Prostate gland (tissue), 2 donors: ENCODE measurements at regions not wholly inside any gene's neighbourhood (a gene's known extent, or its start where the extent isn't known, plus 50 kb on each side); places are given as distances from the start of the nearest gene placed in this dataset.

Source experiments
- CTCF ChIP-seq, 4 experiments: fragments of 200-600 bp in 2 of 4; fragments of 450-650 bp in 2 of 4; sonication (generic) in 2 of 4; IDR thresholded peaks; 1 replicate in 3 of 4; 2 replicates in 1 of 4; pipeline ENCODE4 v1.5.1; 2016 to 2019; ENCODE audit warnings: antibody characterized with exemption in 4 of 4, mild to moderate bottlenecking in 2 of 4, moderate library complexity in 2 of 4
- POLR2A ChIP-seq: fragments of 450-650 bp; IDR thresholded peaks from one replicate; pipeline ENCODE4 v1.6.1; 2016; ENCODE audit warnings: antibody characterized with exemption, mild to moderate bottlenecking

DNA sequence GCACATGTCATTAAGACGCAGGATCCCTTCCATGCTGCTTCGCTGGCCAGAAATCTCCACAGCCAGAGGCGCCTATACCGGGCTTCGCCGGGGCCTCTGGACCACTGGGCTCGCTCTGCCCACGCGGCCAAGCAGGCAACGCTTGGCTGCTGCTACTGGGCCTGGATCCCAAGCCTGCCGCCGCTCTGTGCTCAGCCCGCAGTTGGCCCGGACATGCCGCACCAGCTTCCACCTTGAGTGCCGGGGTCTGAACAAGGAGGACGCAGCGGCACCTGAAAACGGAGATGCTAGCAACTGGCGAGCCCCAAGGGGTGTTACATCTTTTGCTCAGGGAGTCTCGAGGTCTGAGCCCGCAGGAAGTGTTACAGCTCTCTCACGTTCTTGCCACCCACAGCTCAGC, 409.9 kb upstream of the SGCG start:
- TF ChIP-seq POLR2A (no peak), CTCF (IDR thresholded peaks at IDR 0.05) (no peak)
